DMS53 (cell line): ENCODE measurements at regions not wholly inside any gene's neighbourhood (a gene's known extent, or its start where the extent isn't known, plus 50 kb on each side); places are given as distances from the start of the nearest gene placed in this dataset.

Experiments used
- DNase-seq: peaks from one replicate; lab custom pipeline; 2025; lab: John Stamatoyannopoulos, UW

- DNase-seq: peak; percentile 42
Observed at GRCh38 chr3:140816372-140817195, 125.1 kb upstream of the SLC25A36 start.

- DNase-seq: no peak
Observed at GRCh38 chr3:140821493-140821892, 120.1 kb upstream of the SLC25A36 start.

- DNase-seq: no peak
Observed at GRCh38 chr3:140822401-140823047, 119.1 kb upstream of the SLC25A36 start.

- DNase-seq: no peak
Observed at GRCh38 chr3:140823106-140823505, 118.5 kb upstream of the SLC25A36 start.

GRCh38 chr3:140827894-140828293 is 113.7 kb upstream of the SLC25A36 start:
- no peak for DNase-seq

GRCh38 chr3:140828585-140828984 is 113.1 kb upstream of the SLC25A36 start:
- DNase-seq: no peak

- DNase-seq: no peak
Observed at GRCh38 chr3:140829796-140830195, 111.8 kb upstream of the SLC25A36 start.

- DNase-seq: no peak
Observed at GRCh38 chr3:140830391-140830790, 111.2 kb upstream of the SLC25A36 start.

GRCh38 chr3:140832883-140833282 is 108.8 kb upstream of the SLC25A36 start:
- no peak for DNase-seq

GRCh38 chr3:140834266-140835037 is 107.2 kb upstream of the SLC25A36 start:
- peak; percentile 90 for DNase-seq

GRCh38 chr3:140842984-140843649 is 98.5 kb upstream of the SLC25A36 start:
- no peak for DNase-seq

GRCh38 chr3:140843656-140844055 is 98.0 kb upstream of the SLC25A36 start:
- no peak for DNase-seq

GRCh38 chr3:140844072-140844471 is 97.6 kb upstream of the SLC25A36 start:
- DNase-seq: no peak

- peak; percentile 61 for DNase-seq
Observed at GRCh38 chr3:140845882-140846281, 95.8 kb upstream of the SLC25A36 start.

- DNase-seq: no peak
Observed at GRCh38 chr3:140848666-140849065, 93.0 kb upstream of the SLC25A36 start.

GRCh38 chr3:140850210-140850955 is 91.3 kb upstream of the SLC25A36 start:
- no peak for DNase-seq

GRCh38 chr3:140854961-140855360 is 86.7 kb upstream of the SLC25A36 start:
- DNase-seq: peak; percentile 24

- no peak for DNase-seq
Observed at GRCh38 chr3:140856905-140857304, 84.7 kb upstream of the SLC25A36 start.

- no peak for DNase-seq
Observed at GRCh38 chr3:140857993-140858392, 83.6 kb upstream of the SLC25A36 start.

GRCh38 chr3:140859592-140860336 is 81.9 kb upstream of the SLC25A36 start:
- DNase-seq: peak; percentile 88

GRCh38 chr3:140863580-140864009 is 78.0 kb upstream of the SLC25A36 start:
- DNase-seq: peak; percentile 82
